NCI-H2171 (cell line): ENCODE measurements at regions not wholly inside any gene's neighbourhood (a gene's known extent, or its start where the extent isn't known, plus 50 kb on each side); places are given as distances from the start of the nearest gene placed in this dataset.
"Not testable (repeated sequence)": the region's sequence is repeated elsewhere in the genome, so short reads cannot be mapped to it uniquely, and the experiment has no call there.

Experiments
- DNase-seq: peaks from one replicate; lab custom pipeline; 2025; lab: John Stamatoyannopoulos, UW

DNA sequence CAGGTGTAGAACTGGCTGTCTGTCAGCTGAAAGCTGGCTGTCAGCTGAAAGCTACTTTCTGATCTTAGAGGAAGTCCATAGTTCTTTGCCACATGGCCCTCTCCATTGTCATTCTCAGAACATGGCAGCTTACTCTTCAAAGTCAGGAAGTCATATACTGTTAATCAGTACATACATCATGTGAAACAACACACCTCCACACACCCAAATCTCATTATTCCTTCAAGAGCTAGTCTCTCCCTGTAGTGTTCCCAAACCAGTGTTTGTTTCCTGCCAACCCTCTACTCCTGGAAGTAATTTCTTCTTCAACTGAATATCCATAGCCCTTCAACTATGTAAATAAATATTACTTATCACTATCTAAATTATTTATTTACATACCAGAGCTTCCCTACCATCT is 58.9 kb downstream of the OR5AK2 start:
- DNase-seq, result no peak

DNA sequence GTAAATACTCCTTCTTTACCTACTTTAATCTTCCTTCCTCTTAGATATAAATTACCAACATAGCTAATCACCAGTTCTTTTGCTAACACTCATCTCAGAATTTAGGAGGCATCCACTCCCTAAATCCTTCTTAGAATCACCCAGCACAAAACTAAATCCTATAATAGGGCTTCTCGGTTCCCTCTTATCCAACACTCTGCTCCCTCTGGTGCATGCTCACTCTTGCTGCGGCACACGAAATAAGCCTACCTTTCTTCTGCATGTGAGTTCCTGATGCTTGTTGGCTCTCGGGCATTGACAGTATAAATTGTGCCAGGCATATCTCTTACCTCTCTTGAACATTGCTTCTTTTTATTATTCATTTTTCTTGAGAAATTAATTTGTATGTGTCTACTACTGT is 61.0 kb downstream of the OR5AK2 start:
- no peak for DNase-seq

DNA sequence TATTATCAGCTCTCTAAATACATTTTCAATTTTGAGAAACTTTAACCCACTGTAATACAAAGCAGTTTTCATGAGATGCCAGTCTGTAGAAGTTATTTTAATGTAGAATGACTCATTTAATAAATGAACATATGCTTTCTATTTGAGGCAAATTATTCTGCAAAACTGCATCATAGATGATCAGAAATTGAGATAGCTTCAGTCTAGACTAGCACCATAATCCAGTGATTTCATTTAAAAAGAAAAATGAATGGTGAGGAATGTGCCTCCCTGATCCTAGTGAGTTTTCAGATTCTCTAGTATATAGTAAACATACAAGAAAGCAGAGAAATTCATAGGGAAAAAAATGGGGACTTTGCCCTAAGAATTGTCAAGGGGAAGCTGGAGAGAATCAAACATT is 66.1 kb downstream of the OR5AK2 start:
- no peak for DNase-seq

DNA sequence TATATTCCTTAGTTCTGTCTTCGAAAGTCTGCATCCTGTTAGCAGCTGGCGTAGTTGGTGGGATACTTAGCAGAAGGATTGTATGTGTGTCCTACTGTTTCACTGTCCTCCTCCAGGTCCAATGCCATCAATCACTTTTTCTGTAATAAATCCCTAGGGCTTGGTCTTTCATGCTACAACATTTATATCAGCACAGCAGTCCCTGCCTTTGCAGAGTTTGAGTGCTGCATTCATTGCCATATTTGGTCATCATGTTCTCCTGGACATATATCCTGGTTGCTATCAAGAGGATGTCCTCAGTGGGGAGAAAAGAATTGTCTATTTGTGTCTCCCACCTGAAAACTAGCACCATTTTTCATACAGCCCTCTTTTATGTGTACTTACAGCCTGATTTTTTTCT is 67.0 kb downstream of the OR5AK2 start:
- DNase-seq, result no peak

DNA sequence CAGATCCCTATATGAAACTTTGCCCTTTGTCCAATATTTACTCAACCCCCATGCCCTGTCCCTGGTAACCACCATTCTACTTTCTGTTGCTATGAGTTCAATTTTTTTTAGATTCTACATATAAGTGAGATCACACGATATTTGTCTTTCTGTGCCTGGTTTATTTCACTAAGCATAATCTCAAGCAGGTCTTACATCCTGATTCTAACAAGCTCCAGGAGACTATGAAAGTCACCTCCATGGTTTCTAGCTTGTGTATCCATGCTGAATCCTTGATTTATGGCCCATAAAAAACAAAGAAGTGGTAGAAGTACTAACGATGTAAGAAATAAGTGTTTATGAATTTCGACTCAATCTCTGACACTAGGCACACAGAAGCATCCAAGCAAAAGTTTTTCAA is 68.0 kb downstream of the OR5AK2 start:
- DNase-seq, result no peak

DNA sequence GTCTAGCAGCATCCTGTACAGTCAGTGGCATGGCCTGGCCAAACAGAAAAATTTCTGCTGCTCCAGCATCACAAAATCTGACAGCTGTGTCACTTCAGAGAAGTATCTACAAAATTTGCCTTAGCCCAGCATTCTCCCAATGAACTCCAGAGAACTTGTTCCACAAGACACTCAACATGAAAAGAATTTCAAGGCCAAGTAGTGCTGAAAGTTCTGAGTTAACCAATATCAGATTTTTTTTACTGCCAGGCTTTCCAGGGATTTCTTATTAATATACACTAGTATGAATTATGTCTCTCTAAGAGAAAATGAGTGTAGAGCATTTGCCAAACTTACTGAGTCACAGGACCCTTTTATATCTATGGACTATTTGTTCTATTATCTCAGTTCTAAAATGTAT is 68.8 kb downstream of the OR5AK2 start:
- DNase-seq, result no peak

DNA sequence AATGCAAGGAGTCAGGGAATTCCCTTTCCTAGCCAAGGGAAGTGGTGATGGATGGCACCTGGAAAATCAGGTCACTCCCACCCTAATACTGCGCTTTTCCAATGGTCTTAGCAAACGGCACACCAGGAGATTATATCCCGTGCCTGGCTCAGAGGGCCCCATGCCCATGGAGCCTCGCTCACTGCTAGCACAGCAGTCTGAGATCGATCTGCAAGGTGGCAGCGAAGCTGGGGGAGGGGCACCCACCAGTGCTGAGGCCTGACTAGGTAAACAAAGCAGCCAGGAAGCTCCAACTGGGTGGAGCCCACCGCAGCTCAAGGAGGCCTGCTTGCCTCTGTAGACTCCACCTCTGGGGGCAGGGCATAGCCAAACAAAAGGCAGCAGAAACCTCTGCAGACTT is 74.2 kb downstream of the OR5AK2 start:
- not testable (repeated sequence) for DNase-seq

DNA sequence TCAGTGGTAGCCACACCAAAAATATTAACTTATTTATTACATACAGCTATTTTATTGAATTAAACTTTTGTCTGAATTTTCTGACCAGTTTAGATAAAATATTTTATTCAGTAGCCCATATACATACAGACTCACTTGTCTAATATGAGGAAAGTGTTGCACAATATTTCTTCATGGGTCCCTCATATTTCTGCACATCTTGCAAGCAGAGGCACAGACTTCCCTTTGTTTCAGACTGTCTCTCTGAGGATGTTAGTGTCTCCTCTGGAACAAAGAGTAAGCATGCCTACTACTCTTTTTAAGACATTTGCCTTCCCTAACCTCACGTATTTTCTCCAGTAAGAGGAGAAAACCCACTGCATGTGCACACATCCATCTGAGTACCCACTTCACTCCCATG is 81.2 kb downstream of the OR5AK2 start:
- no peak for DNase-seq

DNA sequence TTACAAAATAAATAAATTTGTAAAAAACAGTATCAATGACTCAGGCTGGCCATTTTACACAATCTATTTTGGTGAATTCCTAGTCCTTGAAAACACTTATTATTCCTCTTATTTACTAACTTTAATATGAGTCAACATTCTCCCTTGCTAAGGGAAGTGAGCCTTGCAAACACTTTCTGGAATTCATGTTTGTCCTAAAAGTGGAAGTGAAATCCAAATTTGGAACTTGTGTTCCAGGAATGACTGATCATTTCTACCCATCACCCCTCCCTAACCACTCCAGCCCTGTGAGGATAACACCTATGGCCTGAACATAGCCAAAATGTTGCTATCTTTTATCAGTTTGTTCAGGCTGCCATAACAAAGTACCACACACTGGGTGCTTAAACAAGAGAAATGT is 83.1 kb downstream of the OR5AK2 start:
- no peak for DNase-seq

DNA sequence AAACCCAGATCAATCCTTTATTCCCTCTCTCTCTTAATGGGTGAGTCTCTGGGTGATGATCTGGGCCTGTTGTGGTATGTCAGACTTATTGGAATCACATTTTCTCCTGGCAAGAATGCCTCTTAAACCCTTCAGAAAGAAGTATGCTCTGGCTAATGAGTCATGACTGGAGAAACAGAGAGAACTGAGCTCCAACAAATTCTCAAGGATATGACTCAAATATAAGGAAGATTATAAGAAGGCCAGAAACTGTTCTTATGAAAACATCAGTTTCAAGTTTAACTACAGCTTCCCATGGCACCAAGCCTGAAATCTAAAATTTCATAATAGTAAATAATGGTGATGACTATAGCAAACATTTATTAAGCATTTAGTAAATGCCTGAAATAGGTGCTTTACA is 83.9 kb downstream of the OR5AK2 start:
- DNase-seq, result no peak

DNA sequence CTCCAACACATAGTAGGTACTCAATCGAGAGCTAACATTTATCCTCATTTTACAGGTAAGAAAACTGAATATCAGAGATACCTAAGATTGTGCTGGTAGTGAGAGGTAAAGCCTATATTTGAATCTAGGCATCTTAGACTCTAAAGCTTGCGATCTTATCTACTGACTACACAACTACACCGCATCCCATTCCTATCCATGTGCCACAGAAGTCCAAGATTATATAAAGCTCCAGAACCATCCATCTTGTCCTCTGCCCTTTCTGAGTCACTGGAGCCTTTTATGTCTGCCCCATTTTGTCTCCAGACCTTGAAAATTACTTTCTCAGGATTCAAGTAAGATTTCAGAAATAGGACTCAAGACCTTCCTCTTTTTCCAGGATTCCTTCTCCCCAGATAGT is 84.4 kb downstream of the OR5AK2 start:
- no peak for DNase-seq

DNA sequence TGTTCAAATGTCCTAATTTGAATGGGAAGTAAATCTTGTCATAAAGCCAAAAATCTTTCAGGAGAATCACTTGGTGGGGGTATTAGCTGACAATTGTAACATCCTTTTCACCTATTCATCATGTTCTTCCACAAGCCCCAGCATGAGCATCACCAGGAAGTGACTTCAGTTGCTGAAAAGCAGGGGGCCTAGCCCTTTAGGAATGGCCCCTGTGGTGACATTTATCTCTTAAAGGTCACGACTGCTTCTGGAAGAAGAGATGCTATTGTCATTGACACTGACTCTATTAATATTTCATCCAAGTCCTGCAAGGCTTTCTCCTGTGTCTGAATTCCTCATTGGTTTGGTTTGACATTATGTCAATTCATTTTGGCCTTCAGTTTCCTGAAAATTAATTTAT is 92.6 kb downstream of the OR5AK2 start:
- no peak for DNase-seq

DNA sequence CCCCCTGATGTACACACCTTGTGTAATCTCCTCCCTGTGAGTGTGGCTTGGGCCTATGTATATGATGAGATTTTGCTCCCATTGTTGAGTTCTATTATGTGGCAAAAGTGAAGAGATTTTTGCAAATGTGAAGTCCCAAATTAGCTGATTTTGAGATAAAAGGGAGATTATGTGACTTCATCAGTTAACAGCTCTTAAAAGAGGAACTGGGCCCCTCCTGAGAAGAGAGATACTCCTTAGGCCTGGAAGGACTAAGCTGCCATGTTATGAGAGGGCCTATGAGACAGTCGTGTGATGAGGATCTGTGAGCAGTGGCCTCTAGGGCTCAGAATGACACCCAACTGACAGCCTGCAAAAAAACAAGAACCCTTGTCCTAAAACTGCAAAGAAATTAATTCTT is 93.4 kb downstream of the OR5AK2 start:
- DNase-seq, result no peak

DNA sequence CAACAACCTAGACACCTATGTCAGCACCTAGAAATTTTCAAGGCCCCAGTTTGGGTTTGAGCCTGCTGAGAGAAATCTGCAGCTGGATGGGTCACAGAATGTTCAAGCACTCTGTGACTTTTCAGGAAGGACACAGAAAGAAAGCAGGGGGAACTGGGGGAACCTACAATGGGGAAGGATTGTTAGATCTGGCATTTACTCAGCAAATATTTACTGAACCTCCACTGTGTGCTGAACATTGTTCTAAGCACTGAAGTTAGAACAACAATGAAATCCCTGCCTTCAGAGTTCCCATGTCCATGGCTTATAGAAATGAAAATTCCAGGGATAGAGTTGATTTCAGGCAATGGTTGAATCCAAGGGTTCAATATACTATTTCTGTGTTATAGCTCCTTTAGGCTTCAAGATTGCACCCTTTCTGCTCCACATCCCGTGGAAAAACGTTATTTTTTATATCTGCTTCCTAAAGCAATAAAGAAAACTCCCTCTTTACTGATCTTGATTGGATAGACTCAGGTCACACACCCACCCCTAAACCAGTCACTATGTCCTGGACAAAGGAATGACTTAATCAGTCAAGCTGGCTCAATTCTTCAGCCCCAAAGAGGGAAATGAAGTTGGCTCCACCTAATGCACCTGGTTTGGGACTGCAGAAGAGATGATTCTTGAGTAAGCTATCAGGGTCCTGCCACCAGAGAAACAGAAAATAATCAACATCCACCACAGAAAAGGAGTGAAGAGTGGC is 95.1 kb downstream of the OR5AK2 start:
- no peak for DNase-seq

DNA sequence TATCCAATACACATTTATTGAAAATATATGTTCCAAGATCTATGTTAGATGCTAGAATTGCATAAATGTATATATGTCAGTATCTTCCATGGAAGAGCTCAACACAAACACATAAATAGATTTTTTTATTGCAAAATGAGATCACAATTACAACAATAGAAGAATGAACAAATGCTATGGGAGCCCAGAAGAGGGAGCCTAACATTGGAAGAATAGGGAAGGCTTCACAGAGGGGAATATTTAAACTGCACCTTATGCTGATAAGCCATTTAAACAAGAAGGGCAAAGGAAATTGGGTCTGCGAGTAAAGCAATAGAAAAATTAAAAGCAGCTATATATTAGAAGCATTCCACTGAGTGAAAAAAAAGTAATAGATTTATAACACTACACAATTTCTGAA is 96.1 kb upstream of the LRRC55 start:
- DNase-seq, result no peak

DNA sequence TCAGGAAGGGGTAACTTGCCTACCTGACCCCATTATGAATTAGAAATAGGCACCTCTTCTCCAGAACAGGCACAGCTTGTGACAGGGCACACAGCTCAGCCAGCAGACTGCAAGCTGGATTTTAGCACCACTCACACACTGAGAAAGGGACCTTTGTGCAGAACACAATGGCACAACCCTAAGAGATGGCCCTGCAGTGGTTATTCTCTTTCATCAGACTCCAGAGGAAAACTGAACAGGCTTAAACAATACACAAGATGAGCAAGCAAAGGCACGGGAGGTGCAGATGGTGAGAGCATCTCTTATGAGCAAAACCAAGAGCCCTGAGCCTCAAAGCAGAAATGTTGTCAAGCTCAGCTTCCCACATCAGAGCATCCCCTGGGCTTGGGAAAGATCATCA is 93.8 kb upstream of the LRRC55 start:
- DNase-seq, result no peak

DNA sequence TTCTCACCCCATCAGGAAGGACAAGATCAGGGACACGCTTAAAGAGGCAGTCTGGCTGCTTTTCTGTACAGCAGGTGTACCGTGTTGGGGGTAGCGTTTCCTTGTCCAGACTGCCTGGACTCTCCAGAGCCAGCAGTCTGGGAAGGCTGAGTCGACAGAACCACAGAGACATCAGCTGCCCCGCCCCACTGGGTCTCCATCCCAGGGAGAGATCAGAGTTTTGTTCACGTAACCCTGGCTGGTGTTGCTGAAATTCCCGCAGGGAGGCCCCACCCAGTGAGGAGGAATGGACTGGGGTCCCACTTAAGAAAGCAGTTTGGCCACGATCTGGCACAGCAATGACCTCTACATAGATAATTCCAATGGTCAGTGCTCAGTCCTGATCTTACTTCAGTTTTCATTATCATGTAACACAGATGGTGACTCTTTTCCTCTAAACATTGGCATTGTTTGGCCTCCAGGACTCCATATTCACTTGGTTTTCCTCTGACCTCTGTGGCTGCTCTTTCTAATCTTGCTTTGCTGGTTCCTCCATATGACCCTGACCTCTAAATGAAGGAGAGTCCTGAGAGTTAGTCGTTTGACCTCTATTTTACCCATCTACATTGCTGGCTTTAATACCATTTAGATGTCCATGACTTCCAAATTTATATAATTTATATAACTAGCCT is 89.6 kb upstream of the LRRC55 start:
- DNase-seq, result no peak

DNA sequence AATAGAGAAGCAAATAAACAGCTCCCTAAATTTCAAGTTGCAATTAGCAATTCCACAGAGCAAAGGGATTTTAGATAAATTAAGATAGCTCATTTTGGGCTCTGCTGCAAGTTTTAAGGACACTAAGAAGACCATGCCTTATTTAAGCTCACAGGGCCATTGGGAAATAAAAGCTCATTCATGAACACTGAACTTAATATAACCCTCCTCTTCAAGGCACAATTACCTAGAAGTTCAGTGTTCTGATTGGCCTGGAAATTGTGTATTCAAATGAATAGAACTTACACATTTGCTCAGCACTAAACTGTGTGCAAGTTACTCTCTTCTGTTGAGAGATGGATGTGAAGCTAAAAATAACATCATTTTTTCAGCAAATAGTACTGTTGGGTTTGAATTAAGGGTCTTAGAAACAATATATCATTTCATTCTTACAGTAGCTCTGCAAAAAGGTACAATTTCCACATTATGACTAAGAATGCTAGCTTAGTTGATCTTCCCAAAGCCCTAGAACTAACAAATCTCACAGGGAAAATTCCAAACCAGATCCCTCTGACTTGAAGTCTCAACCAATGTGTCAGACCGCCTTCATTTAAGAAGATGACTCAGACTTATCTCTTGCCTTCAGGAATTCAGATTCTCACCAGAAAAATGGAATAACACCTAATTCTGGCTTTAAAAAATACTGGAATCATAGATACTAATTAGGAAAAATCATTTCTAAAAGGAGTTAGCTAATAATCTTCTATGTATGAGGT is 87.4 kb upstream of the LRRC55 start:
- no peak for DNase-seq

DNA sequence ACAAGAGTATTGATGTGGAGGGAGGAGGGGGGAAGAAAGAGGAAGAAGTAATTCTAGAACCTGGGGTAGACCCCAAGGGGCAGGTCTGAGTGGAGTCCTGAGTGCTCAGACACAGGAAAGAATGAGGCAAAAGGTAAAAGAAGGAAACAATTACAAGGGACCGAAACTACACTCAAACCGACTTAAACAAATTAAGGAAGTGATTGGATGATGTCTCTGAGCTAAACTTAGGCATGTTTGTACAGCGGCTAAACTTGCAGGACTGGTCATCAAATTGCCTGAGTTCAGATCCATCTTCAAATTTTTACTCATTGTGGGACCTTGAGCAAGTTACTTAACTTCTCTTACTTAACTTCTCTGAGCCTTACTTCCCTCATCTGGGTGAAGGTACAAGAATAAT is 86.3 kb upstream of the LRRC55 start:
- no peak for DNase-seq

DNA sequence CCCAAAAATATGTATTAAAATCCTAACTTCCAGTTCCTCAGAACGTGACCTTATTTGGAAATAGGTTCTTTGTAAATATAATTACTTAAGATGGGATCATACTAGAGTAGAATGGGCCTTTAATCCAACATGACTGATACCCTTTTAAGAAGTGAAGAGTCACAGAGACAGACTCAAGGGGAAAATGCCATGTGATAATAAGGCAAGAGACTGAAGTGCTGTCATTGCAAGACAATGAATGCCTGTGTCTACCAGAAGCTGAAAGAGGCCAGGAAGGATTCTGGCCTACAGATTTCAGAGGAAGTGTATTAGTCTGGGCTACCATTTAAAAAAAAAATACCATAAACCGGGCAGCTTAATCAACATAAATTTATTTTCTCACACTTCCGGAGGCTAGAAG is 85.9 kb upstream of the LRRC55 start:
- no peak for DNase-seq

DNA sequence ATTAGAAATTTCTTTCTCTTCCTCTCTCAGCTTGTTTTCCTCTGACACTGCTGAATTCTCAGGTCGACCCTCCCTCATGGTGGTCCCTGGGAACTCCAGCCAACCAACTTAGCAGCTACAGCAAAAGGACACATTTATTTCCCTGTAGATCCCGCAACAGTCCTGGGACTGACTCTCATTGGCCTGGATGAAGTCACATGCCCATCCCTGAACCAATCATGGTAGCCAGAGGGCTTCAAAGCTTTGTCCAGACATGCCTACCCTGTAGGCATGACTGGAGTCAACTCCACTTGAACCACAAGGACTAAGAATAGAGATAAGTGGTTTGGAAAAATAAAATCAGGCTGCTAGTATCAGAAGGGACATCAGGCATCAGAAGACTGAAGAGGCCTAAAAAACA is 84.6 kb upstream of the LRRC55 start:
- no peak for DNase-seq

DNA sequence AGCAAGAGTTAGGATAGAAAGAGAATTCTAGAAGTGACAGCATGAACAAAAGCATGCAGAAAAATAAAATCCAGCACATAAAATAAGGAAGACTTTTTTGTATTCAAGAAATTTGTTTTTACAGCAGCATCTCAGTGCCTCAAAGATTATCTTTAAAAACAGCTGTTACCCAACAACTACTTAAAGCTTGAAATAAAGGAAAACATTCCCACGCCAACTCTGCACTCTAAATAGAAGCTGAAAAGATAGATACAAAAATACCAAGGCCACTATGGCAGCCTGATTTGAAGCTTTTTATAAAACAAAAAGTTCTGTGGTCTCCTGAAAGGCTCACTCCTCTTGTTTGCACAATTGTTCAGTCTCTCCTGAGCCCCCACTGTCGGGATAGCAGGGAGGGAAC is 83.6 kb upstream of the LRRC55 start:
- DNase-seq, result no peak

DNA sequence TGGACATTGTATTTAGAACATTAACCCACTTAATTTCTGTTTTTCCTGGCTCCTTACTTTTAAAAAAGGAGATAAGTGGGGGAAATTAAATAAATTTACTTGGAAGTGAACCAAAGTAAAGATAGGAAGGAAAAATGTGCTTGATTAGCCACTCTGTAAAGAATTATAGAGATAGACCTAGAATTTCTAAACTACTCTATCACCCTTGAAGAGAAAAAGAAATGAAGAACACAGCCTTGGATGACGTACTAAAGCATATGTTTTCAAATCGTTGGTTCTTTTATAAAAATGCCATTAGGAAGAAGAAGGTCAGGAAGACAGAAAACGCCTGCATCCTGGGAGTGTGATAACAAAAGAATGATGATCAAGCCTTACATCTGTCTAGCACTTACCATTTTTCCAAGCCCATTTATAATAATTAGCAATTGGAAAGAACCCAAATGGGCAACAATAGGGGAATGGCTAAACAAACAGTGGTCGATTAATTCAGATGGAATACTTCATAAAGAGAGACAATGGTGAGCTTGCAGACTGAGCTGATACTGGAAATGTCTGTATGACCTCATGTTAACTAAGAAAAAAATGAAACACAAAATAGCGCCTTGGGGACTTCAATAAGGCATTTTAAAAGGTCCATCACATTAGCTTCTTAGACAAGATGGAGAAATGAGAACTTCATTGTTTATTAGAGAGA is 81.0 kb upstream of the LRRC55 start:
- no peak for DNase-seq
